Astrocyte of the cerebellum (primary cell): ENCODE measurements at regions not wholly inside any gene's neighbourhood (a gene's known extent, or its start where the extent isn't known, plus 50 kb on each side); places are given as distances from the start of the nearest gene placed in this dataset.

Source experiments
- DNase-seq: peaks from one replicate; pipeline ENCODE4 v3.0.0-alpha.2; 2011; ENCODE audit warnings: low read depth
- H3K4me3 ChIP-seq: 2 replicates; pipeline ENCODE4 v1.5.1; 2011; ENCODE audit warnings: mild to moderate bottlenecking, low read depth, low read length, moderate library complexity
- in situ Hi-C: cut with HindIII; loops from 2 replicates; pipeline ENCODE4 v1.10.0; 2017; ENCODE audit warnings: low sequenced_read_pairs
- TF ChIP-seq, protein P1 (sequence below): IDR thresholded peaks from 2 replicates; pipeline ENCODE4 v1.5.1; 2012; ENCODE audit warnings: low read length, low read depth, moderate library complexity, mild to moderate bottlenecking; ENCODE audit errors: missing control alignments

DNA sequence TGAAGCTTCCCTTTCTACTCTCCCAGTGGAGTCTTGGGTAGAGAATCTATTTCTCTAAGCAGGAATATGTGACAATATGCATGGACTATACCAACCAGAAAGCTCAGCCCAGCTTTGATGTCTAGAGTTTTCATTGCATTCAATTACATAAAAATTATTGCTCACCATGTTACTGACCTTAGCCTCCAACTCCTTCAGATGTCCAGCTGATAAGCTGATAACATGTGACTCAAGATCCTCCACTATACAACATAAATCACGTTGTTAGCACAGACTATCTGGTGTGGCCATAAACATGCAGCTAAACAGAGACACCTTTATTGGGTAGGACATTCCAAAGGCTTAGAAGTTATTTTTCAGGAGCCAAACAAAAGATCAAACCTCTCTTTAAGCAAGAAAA, 1168.2 kb downstream of the CDH12 start:
- TF ChIP-seq, protein P1, sequence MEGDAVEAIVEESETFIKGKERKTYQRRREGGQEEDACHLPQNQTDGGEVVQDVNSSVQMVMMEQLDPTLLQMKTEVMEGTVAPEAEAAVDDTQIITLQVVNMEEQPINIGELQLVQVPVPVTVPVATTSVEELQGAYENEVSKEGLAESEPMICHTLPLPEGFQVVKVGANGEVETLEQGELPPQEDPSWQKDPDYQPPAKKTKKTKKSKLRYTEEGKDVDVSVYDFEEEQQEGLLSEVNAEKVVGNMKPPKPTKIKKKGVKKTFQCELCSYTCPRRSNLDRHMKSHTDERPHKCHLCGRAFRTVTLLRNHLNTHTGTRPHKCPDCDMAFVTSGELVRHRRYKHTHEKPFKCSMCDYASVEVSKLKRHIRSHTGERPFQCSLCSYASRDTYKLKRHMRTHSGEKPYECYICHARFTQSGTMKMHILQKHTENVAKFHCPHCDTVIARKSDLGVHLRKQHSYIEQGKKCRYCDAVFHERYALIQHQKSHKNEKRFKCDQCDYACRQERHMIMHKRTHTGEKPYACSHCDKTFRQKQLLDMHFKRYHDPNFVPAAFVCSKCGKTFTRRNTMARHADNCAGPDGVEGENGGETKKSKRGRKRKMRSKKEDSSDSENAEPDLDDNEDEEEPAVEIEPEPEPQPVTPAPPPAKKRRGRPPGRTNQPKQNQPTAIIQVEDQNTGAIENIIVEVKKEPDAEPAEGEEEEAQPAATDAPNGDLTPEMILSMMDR = no peak
- no peak for DNase-seq
- in situ Hi-C loops = no loop called here
- H3K4me3 ChIP-seq = no peak overlapping the region

GRCh38 chr5:21681911-21682310, 1171.2 kb downstream of the CDH12 start:
- no peak for DNase-seq
- in situ Hi-C loops = no loop called here
- no peak overlapping the region for H3K4me3 ChIP-seq
- TF ChIP-seq, protein P1 = no peak

DNA sequence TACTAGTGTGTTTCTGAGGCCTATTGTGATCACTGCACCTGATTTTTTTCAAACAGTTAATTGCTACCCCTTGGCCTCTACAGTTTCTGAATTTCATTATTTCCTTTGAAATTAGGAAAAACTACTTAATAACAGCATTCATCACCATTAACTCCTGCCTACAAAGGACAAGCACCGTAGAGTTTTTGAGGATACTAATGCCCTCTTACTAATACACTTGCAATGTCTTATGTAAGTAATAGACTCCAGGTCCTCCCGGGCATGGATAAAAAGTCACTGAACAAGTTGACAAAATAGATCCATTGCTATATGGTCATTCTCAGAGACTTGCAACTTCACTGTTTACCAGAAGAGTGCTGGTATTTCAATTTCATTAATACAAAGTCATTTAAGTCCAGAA, 1172.5 kb downstream of the CDH12 start:
- no peak overlapping the region for H3K4me3 ChIP-seq
- TF ChIP-seq, protein P1 = no peak
- in situ Hi-C loops = no loop called here
- no peak for DNase-seq

GRCh38 chr5:21680196-21680595, 1172.9 kb downstream of the CDH12 start:
- peak; percentile 91 for DNase-seq
- TF ChIP-seq, protein P1 = no peak
- in situ Hi-C loops = no loop called here
- H3K4me3 ChIP-seq = no peak overlapping the region

DNA sequence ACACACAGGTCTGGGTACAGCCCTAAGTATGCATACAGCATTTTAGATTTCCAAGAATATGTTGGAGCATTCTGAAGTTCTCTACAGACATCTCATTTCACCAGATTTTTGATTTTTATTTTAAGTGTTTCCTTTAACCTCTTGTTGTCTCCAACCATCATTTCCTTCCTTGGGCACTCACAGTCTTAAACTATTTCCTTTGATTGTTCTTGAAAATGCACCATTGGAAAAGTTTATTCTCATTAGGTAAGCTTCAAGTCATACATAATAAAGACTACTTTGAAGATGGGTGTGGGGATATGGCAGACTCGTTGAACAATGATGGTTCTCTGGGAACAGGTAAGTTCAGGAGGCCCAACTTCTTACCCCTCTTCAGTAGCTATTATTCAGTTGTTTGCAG, 1174.6 kb downstream of the CDH12 start:
- DNase-seq = no peak
- in situ Hi-C loops = no loop called here
- TF ChIP-seq, protein P1 = no peak
- no peak overlapping the region for H3K4me3 ChIP-seq

GRCh38 chr5:21672911-21673310, 1180.2 kb downstream of the CDH12 start:
- in situ Hi-C loops = no loop called here
- no peak for DNase-seq
- TF ChIP-seq, protein P1 = no peak
- no peak overlapping the region for H3K4me3 ChIP-seq

- DNase-seq = no peak
- H3K4me3 ChIP-seq = no peak overlapping the region
- in situ Hi-C loops = no loop called here
- TF ChIP-seq, protein P1 = no peak
Measured at GRCh38 chr5:21672360-21672759, 1180.8 kb downstream of the CDH12 start.
